IPS-18a (cell line): ENCODE measurements at regions not wholly inside any gene's neighbourhood (a gene's known extent, or its start where the extent isn't known, plus 50 kb on each side); places are given as distances from the start of the nearest gene placed in this dataset.

Experiments
- H3K27ac ChIP-seq: one replicate; pipeline ENCODE4 v1.5.1; 2013; ENCODE audit warnings: low read length
- H3K27me3 ChIP-seq: one replicate; pipeline ENCODE4 v1.6.1; 2013; ENCODE audit warnings: mild to moderate bottlenecking, low read length; ENCODE audit not compliant: control insufficient read depth, insufficient read depth
- H3K36me3 ChIP-seq: one replicate; pipeline ENCODE4 v1.6.1; 2013; ENCODE audit warnings: low read depth, low read length; ENCODE audit not compliant: control insufficient read depth
- H3K4me1 ChIP-seq: one replicate; pipeline ENCODE4 v1.6.1; 2013; ENCODE audit warnings: low read depth, low read length; ENCODE audit not compliant: control insufficient read depth
- H3K4me3 ChIP-seq: one replicate; pipeline ENCODE4 v1.5.1; 2013; ENCODE audit warnings: low read length
- H3K9ac ChIP-seq: one replicate; pipeline ENCODE4 v1.6.1; 2013; ENCODE audit warnings: mild to moderate bottlenecking, low read length, moderate library complexity
- H3K9me3 ChIP-seq: one replicate; pipeline ENCODE4 v1.6.1; 2013; ENCODE audit warnings: low read depth, low read length; ENCODE audit not compliant: control insufficient read depth

DNA sequence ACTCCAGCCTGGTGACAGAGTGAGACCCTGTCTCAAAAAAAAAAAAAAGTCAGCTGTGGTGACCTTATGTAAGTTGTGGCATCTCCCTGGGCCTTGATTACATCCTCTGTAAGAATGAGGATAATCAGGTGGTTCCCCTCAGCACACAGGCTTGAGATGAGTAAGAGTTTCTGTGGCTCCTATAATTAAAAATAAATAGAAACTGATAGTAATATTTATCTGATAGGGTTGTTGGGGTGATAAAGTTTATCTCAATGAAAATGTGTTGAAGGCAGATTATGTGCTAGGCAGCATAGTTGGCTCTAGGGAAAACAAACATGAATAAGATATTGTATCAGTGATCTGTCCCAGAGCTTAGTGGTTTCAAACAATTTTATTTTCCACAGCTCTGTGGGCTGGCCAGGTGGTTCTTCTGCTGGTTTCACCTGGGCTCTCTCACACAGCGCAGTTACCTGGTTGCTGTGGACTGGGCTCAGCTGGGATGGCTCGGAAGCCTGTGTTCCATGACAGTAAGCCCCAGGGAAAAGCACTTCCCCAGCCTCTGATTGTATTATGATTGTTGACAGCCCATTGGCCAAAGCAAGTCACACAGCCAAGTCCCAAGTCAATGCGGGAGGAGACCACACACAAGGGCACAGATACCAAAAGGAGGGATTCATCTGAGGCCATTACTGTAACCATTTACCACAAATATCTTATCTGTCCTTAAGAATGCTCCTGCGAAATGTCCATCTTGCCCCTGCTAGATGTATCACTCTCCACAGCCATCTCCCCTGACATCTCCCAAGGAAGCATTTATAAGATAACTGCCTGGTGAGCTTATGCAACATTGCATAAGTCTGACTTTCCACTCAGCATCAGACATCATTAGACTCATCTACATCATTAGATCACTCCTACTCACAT lies 151.7 kb downstream of the NUAK1 start:
- no peak overlapping the region for H3K9ac ChIP-seq
- no peaks in the 10 kb centered on the region for H3K9me3 ChIP-seq
- H3K27ac ChIP-seq: no peak overlapping the region

DNA sequence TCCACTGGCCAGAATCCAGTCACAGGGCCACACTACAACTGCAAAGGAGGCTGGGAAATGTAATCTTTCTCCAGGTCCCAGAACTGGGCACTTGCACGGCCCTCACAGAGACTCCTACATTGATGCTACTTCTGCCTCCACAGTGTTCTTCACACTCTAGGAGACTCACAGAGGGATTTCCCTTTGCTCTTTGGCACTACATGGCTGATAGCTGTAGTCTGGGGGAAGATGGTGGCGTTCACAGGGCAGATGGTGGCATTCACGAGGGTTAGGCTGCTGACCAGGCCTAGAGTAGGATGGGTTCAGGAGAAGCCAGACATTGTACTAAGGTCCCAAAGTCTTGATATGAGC lies 151.1 kb downstream of the NUAK1 start:
- no peaks in the 10 kb centered on the region for H3K36me3 ChIP-seq
- peaks cover under 1% of the 10 kb centered on the region for H3K4me1 ChIP-seq
- H3K4me3 ChIP-seq: no peak overlapping the region

More for the DNA sequence above, 151.7 kb downstream of the NUAK1 start:
- Histone ChIP-seq H3K36me3 (no peaks in the 10 kb centered on the region), H3K4me3 (no peak overlapping the region), H3K27me3 (no peaks in the 10 kb centered on the region), H3K4me1 (no peaks in the 10 kb centered on the region)

DNA sequence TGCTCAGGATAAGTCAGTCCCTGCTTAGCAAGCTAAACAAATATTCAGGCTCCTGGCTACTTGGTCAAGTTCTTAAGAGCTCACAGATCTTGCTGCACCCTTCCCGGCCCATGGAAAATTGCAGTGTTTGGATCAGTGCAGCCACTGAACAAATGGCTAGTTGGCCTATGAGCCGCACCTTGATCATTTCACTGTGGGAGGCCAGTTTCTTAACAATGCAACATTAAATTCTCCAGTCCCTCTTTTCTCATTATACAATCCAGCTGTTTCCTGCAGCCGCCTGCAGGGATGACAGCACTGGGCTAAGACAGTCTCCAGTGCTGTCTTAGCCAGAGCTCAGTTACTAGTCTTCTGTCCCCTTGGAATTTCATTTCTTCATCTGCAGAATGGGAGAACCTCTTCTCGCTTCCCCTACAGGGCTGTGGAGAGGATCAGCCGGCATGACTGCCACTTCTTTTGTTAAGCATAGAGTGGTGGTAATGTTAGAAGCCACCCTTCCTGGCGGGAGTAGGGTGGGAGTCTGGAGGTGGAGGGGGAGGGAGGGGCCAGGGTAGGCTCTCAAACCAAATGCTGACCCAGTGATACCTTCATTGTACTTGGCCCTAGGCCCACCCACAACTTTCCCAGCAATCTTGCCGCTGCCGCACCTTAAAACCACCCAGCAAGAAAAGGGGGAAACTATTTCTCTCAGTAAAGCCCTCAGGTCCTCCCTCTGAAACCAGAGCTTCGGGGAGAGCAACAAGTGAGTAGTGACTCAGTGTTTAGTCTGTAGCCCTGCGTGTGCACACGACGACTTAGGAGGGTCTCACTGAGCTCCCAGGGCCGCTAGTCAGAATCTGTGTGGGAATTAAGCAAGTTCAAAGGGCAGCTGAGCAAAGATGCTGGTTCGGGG lies 145.7 kb downstream of the NUAK1 start:
- H3K27ac ChIP-seq: no peak overlapping the region
- peaks cover 11% of the 10 kb centered on the region for H3K4me1 ChIP-seq
- H3K9me3 ChIP-seq: no peaks in the 10 kb centered on the region
- no peak overlapping the region for H3K4me3 ChIP-seq
- H3K27me3 ChIP-seq: no peaks in the 10 kb centered on the region
- H3K9ac ChIP-seq: no peak overlapping the region
- H3K36me3 ChIP-seq: no peaks in the 10 kb centered on the region

More for the DNA sequence above, 151.1 kb downstream of the NUAK1 start:
- Histone ChIP-seq H3K9me3 (no peaks in the 10 kb centered on the region), H3K27me3 (no peaks in the 10 kb centered on the region), H3K27ac (no peak overlapping the region), H3K9ac (no peak overlapping the region)

DNA sequence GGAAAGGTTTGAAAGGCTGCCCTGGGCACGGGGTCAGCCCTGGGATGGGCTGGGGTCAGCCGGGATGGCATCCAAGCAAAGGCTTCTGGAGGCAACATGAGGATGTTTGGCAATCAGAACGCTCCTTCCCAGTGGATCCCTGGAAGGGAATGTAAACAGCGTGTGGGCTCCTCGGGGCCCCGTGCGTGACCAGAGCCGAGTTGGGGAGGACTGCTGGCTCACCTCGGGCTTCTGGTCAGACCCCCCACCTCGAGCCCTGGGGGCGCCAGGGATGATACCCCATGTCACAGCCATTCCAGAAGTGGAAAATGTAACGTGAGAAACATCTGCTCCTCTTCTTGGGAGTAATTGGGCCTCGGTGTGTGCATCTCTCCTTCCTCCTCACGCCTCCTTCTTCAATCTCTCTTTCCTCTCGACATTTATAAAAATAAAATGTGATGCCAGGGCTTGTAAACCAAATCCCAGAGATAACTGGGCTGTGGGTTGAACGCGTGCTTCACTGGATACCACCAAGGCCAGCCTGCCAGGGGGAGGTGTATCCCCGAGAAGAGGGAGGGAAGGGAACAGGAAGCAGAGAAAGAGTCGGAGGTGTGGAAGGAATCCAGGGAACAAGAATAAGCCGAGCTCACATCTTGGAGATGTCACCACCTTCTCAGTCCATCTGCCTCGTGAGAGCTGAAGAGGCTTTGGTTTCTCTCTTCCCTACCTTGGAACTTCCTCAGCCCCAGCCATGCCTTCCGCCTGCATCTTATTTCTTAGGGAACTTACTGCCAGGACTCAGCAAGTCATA lies 144.8 kb downstream of the NUAK1 start:
- no peaks in the 10 kb centered on the region for H3K9me3 ChIP-seq
- no peaks in the 10 kb centered on the region for H3K27me3 ChIP-seq
- no peak overlapping the region for H3K4me3 ChIP-seq
- no peaks in the 10 kb centered on the region for H3K36me3 ChIP-seq
- no peak overlapping the region for H3K9ac ChIP-seq
- no peak overlapping the region for H3K27ac ChIP-seq
- peaks cover 11% of the 10 kb centered on the region for H3K4me1 ChIP-seq

DNA sequence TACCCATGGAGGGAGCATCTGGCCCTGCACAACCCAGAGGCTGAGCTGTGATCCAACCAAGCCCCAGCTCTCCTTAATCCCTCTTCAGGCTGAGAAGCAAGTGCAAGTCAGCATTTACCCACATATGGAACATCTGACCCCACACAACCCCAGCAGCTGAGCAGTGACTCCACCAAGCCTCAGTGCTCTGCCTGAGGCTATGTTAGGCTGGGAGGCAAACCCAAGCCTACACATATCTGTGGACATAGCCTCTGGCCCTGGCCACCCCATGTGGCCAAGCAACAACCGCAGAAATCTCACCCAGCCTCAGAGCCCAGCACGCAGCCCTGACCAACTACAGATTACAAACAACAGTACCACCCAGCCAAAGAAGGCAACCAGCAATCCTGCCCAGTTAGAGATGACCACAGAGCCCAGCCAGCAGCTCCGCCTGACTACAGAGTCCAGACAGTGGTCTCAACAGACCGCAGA lies 142.8 kb downstream of the NUAK1 start:
- Histone ChIP-seq H3K9me3 (no peaks in the 10 kb centered on the region), H3K27ac (no peak overlapping the region), H3K36me3 (no peaks in the 10 kb centered on the region), H3K27me3 (no peaks in the 10 kb centered on the region), H3K4me1 (peaks cover 11% of the 10 kb centered on the region), H3K9ac (no peak overlapping the region), H3K4me3 (no peak overlapping the region)

DNA sequence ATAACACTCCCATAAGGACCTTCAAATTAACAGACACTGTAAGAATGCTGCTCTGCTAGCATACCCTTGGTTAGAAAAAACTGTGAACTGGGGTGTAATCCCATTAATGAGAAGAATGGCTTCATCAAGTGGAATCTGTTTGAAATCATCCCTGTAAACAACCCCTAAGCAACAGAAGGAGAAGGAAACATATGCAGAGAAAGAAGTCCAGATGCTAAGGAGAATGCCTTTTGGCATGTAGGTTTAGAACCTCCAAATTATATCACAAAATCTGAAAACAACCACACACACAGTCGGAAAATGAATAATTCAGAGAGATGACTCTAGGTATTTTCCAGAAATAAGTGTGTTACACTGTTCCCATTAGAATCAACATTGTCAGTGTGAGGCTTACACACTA lies 140.2 kb downstream of the NUAK1 start:
- Histone ChIP-seq H3K4me3 (no peak overlapping the region), H3K36me3 (no peaks in the 10 kb centered on the region), H3K9ac (no peak overlapping the region), H3K4me1 (peaks cover 2% of the 10 kb centered on the region), H3K9me3 (no peaks in the 10 kb centered on the region), H3K27ac (no peak overlapping the region), H3K27me3 (no peaks in the 10 kb centered on the region)

DNA sequence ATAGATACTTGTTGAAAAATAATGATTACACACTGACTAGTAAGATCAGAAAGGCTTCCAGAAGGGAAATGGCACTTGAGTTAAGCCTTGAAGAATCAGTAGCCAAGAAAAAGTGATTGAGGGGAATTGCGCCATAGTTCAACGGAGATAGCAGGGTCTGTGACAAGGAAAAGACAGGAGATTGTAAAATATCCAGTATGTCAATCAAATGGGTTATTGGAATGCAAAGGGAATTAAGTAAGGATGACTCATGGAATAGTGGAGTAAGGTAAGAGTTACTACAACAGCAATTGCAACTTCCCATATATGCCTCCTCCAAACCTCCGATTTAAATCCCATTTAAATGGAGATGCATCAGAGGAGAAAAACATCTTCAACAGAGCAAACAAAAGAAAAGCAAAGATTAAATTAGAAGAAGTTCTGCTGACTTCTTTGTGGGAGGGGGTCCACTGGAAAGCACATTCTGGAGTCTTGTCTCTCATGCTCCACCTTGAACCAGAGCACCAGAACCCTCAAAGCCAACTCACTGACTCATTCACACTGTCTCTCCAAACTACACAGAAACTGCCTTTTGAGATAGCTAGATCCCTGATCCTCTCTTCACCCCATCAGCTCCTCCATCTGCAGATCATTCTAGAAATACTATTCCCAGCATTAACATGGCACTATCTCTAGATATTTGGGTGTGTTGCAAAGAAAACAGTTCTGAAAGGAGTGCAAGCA lies 138.2 kb downstream of the NUAK1 start:
- Histone ChIP-seq H3K4me3 (no peak overlapping the region), H3K27ac (no peak overlapping the region)

DNA sequence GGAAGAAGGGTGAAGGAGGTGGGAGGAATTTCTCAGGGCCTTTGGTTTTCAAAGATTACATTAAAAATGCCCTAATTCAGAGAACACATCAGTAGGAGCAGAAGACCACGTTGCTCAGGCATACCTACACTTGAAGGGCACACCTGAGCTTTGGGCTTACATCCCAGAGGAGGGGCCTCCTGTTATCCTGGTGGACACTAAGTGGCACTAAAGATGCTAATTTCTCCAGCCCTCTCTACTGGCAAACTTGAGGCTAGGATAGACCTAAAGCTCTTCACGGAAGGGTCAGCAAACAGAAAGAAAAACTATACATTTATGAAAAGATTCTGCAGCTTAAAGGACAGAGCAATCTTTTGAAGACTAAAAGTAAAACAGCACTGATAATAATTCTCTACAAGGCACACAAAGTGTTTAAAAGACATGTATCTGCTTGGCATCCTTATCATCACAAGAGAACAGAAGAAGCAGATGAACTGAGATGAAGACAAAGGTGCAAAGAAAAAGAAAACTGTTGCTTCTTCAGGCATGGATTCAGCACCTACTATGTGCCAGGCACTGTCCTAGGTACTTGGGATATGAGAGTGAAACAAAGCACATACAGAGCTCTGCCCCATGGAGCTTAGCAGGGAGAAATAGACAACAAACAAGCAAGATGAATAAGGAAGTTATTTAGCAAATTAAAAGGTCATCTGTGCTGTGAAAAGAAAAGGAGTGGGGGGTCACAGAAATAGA lies 137.5 kb downstream of the NUAK1 start:
- H3K9me3 ChIP-seq: peaks cover 3% of the 10 kb centered on the region

More for the DNA sequence above, 138.2 kb downstream of the NUAK1 start:
- Histone ChIP-seq H3K9me3 (peaks cover 3% of the 10 kb centered on the region), H3K9ac (no peak overlapping the region), H3K27me3 (no peaks in the 10 kb centered on the region), H3K36me3 (no peaks in the 10 kb centered on the region), H3K4me1 (no peaks in the 10 kb centered on the region)

DNA sequence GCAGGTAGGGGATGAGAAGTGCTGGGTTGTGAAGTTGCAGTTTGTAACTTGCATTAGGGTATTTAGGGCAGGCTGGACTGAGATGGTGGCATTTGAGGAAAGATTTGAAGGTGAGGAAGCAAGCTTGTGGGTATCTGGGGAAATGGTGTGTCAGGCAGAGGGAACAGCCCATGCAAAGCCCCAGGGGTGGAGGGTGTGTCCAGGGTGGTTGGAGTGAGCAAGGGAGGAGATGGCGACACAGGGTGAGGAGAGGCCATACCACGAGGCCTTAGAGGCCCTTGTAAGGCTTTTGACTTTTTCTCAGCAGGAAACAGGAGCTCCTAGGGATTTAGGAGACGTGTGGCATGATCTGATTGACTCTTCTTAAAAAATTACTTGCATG lies 136.9 kb downstream of the NUAK1 start:
- H3K36me3 ChIP-seq: no peaks in the 10 kb centered on the region
- peaks cover 3% of the 10 kb centered on the region for H3K9me3 ChIP-seq
- no peak overlapping the region for H3K27ac ChIP-seq
- H3K9ac ChIP-seq: no peak overlapping the region
- H3K27me3 ChIP-seq: no peaks in the 10 kb centered on the region
- no peak overlapping the region for H3K4me3 ChIP-seq
- H3K4me1 ChIP-seq: no peaks in the 10 kb centered on the region

More for the DNA sequence above, 137.5 kb downstream of the NUAK1 start:
- H3K36me3 ChIP-seq: no peaks in the 10 kb centered on the region
- no peak overlapping the region for H3K4me3 ChIP-seq
- H3K27me3 ChIP-seq: no peaks in the 10 kb centered on the region
- no peak overlapping the region for H3K27ac ChIP-seq
- H3K9ac ChIP-seq: no peak overlapping the region
- H3K4me1 ChIP-seq: no peaks in the 10 kb centered on the region

DNA sequence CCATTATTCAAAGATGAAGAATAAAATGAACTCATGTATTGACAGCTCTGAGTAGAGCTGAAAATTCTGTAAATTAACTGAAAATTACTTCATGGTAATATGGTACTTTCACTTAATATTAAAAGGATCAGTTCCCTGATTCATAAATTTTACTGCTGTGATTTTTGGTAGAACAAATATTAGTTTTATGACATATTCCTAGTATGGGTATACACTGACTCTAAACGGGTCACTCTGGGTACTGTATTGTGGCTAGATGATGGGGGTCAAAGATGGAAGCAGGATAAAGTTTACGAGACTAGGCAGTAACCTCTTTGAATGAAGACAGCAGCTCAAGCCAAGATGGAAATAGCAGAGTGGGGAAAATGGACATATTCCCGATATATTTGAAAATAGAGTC lies 135.5 kb downstream of the NUAK1 start:
- Histone ChIP-seq H3K9ac (no peak overlapping the region), H3K27me3 (no peaks in the 10 kb centered on the region), H3K4me1 (no peaks in the 10 kb centered on the region), H3K9me3 (peaks cover 3% of the 10 kb centered on the region), H3K4me3 (no peak overlapping the region), H3K27ac (no peak overlapping the region), H3K36me3 (no peaks in the 10 kb centered on the region)
